SK-N-SH (cell line): ENCODE measurements at regions not wholly inside any gene's neighbourhood (a gene's known extent, or its start where the extent isn't known, plus 50 kb on each side); places are given as distances from the start of the nearest gene placed in this dataset.

Experiments used
- CTCF ChIA-PET: fragments of 300-600, 350-600 bp; formaldehyde crosslinking; extraction: SDS; loops from one replicate; lab custom pipeline; 2021; lab: Yijun Ruan, JAX
- POLR2A ChIA-PET: fragments of 350-600 bp; sonication (Branson Sonifier 250); formaldehyde crosslinking; extraction: SDS; loops from one replicate; lab custom pipeline; 2020; ENCODE audit warnings: antibody characterized with exemption, inconsistent platforms; lab: Yijun Ruan, JAX
- DNase-seq: peaks from one replicate; pipeline ENCODE4 v3.0.0; 2012
- H2AFZ ChIP-seq: fragments of 200-600 bp; sonication (generic); 2 replicates; pipeline ENCODE4 v1.8.1; 2016; ENCODE audit warnings: antibody characterized with exemption, mild to moderate bottlenecking, low read depth
- H3F3A ChIP-seq: fragments of 200-600 bp; sonication (generic); replicated peaks from 2 replicates; pipeline ENCODE3; 2016; ENCODE audit warnings: antibody characterized with exemption, mild to moderate bottlenecking; ENCODE audit not compliant: insufficient read depth
- H3K27ac ChIP-seq, 2 experiments: fragments of 200-500 bp in 1 of 2; fragments of 200-600 bp in 1 of 2; sonication (Bioruptor generic) in 1 of 2; sonication (generic), shearing (Covaris generic) in 1 of 2; 2 replicates each; pipeline versions ENCODE4 v1.5.1 to v1.6.1; 2014 to 2016; ENCODE audit warnings: low read depth in 2 of 2, inconsistent platforms in 1 of 2, low read length in 1 of 2, mild to moderate bottlenecking in 1 of 2, mixed read lengths in 1 of 2
- H3K27me3 ChIP-seq: fragments of 200-600 bp; sonication (generic), shearing (Covaris generic); 2 replicates; pipeline ENCODE4 v1.6.1; 2016; ENCODE audit warnings: mixed run types; ENCODE audit not compliant: insufficient read depth
- H3K36me3 ChIP-seq, 2 experiments: fragments of 200-500 bp in 1 of 2; fragments of 200-600 bp in 1 of 2; sonication (Bioruptor generic) in 1 of 2; sonication (generic) in 1 of 2; replicated peaks in 1 of 2; 2 replicates each; pipeline versions ENCODE3 to v1.5.1; 2014 to 2016; ENCODE audit warnings: low read length in 1 of 2, mild to moderate bottlenecking in 1 of 2; ENCODE audit not compliant: insufficient read depth in 2 of 2, control insufficient read depth in 1 of 2
- H3K4me1 ChIP-seq, 2 experiments: fragments of 200-500 bp in 1 of 2; fragments of 200-600 bp in 1 of 2; sonication (Bioruptor generic) in 1 of 2; sonication (generic), shearing (Covaris generic) in 1 of 2; 2 replicates each; pipeline versions ENCODE4 v1.5.1 to v1.6.1; 2014 to 2016; ENCODE audit warnings: low read depth in 1 of 2, low read length in 1 of 2, mixed run types in 1 of 2; ENCODE audit not compliant: insufficient read depth in 2 of 2, control insufficient read depth in 1 of 2
- H3K4me2 ChIP-seq: fragments of 200-600 bp; sonication (generic), shearing (Covaris generic); 2 replicates; pipeline ENCODE4 v1.6.1; 2017; ENCODE audit warnings: mixed run types
- H3K4me3 ChIP-seq, 2 experiments: fragments of 200-500 bp in 1 of 2; fragments of 200-600 bp in 1 of 2; sonication (Bioruptor generic) in 1 of 2; sonication (generic), shearing (Covaris generic) in 1 of 2; 2 replicates each; pipeline versions ENCODE4 v1.5.1 to v1.8.1; 2014 to 2016; ENCODE audit warnings: low read depth in 2 of 2, inconsistent platforms in 1 of 2, low read length in 1 of 2, mild to moderate bottlenecking in 1 of 2, mixed read lengths in 1 of 2, moderate library complexity in 1 of 2
- H3K79me2 ChIP-seq: fragments of 200-600 bp; sonication (generic); 2 replicates; pipeline ENCODE4 v1.8.1; 2017; ENCODE audit warnings: mild to moderate bottlenecking; ENCODE audit not compliant: insufficient read depth
- H3K9ac ChIP-seq: fragments of 200-600 bp; sonication (generic); 2 replicates; pipeline ENCODE4 v1.6.1; 2017; ENCODE audit warnings: mixed run types
- H3K9me2 ChIP-seq: fragments of 200-600 bp; sonication (generic); 2 replicates; pipeline ENCODE4 v1.6.1; 2017; ENCODE audit warnings: mixed run types
- H3K9me3 ChIP-seq: fragments of 200-600 bp; sonication (generic); 2 replicates; pipeline ENCODE4 v1.6.1; 2017; ENCODE audit warnings: mixed run types, mild to moderate bottlenecking, moderate library complexity
- H4K20me1 ChIP-seq: fragments of 200-600 bp; sonication (generic); 2 replicates; pipeline ENCODE4 v1.6.1; 2017; ENCODE audit warnings: mild to moderate bottlenecking, mixed run types; ENCODE audit not compliant: insufficient read depth
- CHD2 ChIP-seq: fragments of 150-350 bp; IDR thresholded peaks from 2 replicates; pipeline ENCODE4 v1.6.1; 2018; ENCODE audit warnings: low read length; ENCODE audit not compliant: partially characterized antibody
- CTCF ChIP-seq: fragments of 200-600 bp; sonication (generic); IDR thresholded peaks from 2 replicates; pipeline ENCODE4 v1.6.1; 2017; ENCODE audit warnings: antibody characterized with exemption, mild to moderate bottlenecking, moderate library complexity
- ELF1 ChIP-seq: IDR thresholded peaks from 2 replicates; pipeline ENCODE4 v1.4.0; 2012
- EP300 ChIP-seq, 2 experiments: IDR thresholded peaks; 2 replicates each; pipeline versions ENCODE4 v1.4.0 to v1.6.1; 2012; ENCODE audit warnings: borderline replicate concordance in 1 of 2, low read depth in 1 of 2, low read length in 1 of 2
- EZH2phosphoT487 ChIP-seq: fragments of 200-600 bp; sonication (generic); IDR thresholded peaks from 2 replicates; pipeline ENCODE4 v1.6.1; 2017; ENCODE audit warnings: low read depth, mixed run types, mild to moderate bottlenecking, antibody characterized with exemption, moderate library complexity, borderline replicate concordance
- FOXJ3 ChIP-seq: sonication (generic); formaldehyde crosslinking; IDR thresholded peaks from 2 replicates; pipeline ENCODE4 v1.5.1; 2020; ENCODE audit warnings: mild to moderate bottlenecking, missing genetic modification reagents
- FOXM1 ChIP-seq: IDR thresholded peaks from 2 replicates; pipeline ENCODE4 v1.4.0; 2012; ENCODE audit warnings: low read depth, mild to moderate bottlenecking
- JUND ChIP-seq: IDR thresholded peaks from 2 replicates; pipeline ENCODE4 v1.4.0; 2012
- MAX ChIP-seq: IDR thresholded peaks from 2 replicates; pipeline ENCODE4 v1.4.0; 2012; ENCODE audit warnings: low read depth
- MXI1 ChIP-seq: IDR thresholded peaks from 2 replicates; pipeline ENCODE4 v1.6.1; 2012; ENCODE audit warnings: mild to moderate bottlenecking, low read depth, low read length, improper control_type of control experiment
- NFIC ChIP-seq: IDR thresholded peaks from 2 replicates; pipeline ENCODE4 v1.4.0; 2012; ENCODE audit warnings: borderline replicate concordance
- NRF1 ChIP-seq: IDR thresholded peaks from 2 replicates; pipeline ENCODE4 v1.6.1; 2012; ENCODE audit warnings: low read depth, mild to moderate bottlenecking, low read length
- PBX3 ChIP-seq: IDR thresholded peaks from 2 replicates; pipeline ENCODE4; 2012
- RAD21 ChIP-seq: IDR thresholded peaks from 2 replicates; pipeline ENCODE4 v1.6.1; 2012; ENCODE audit warnings: mild to moderate bottlenecking, low read length
- REST ChIP-seq: IDR thresholded peaks from 2 replicates; pipeline ENCODE4 v1.6.1; 2012; ENCODE audit warnings: mild to moderate bottlenecking, low read depth, low read length, moderate library complexity
- RFX5 ChIP-seq: IDR thresholded peaks from 2 replicates; pipeline ENCODE4 v1.6.1; 2012; ENCODE audit warnings: mild to moderate bottlenecking, improper control_type of control experiment, low read length
- SIN3A ChIP-seq: IDR thresholded peaks from 2 replicates; pipeline ENCODE4 v1.6.1; 2012; ENCODE audit warnings: low read depth, mild to moderate bottlenecking, low read length, moderate library complexity, borderline replicate concordance
- TAF1 ChIP-seq: IDR thresholded peaks from 2 replicates; pipeline ENCODE4 v1.6.1; 2012; ENCODE audit warnings: low read depth, mild to moderate bottlenecking, low read length, moderate library complexity, borderline replicate concordance
- TEAD4 ChIP-seq: IDR thresholded peaks from 2 replicates; pipeline ENCODE4 v1.4.0; 2012; ENCODE audit warnings: mild to moderate bottlenecking, borderline replicate concordance; ENCODE audit not compliant: insufficient read depth
- USF2 ChIP-seq: fragments of 150-350 bp; IDR thresholded peaks from 2 replicates; pipeline ENCODE4 v1.6.1; 2017; ENCODE audit warnings: antibody characterized with exemption, low read length, low read depth, borderline replicate concordance
- WGBS: methylation state at CpG from one replicate; pipeline ENCODE4 v1.1.6; 2017; ENCODE audit warnings: low lambda C conversion rate; 5-methylcytosine and 5-hydroxymethylcytosine counted together

GRCh38 chr4:182066037-182066436 lies 177.2 kb upstream of the TENM3 start (continued):
- TF ChIP-seq CTCF (no peak), CHD2 (no peak), NFIC (no peak), MXI1 (no peak)

- Histone ChIP-seq H3K4me1 (peaks cover 0 to 11% of the 10 kb centered on the region in 2 experiments; a peak in 2 of 4 replicates), H3K4me3 (no peak overlapping the region), H3K79me2 (no peaks in the 10 kb centered on the region), H3K9me3 (no peaks in the 10 kb centered on the region), H3K36me3 (no peaks in the 10 kb centered on the region), H2AFZ (no peak overlapping the region), H3K9me2 (no peaks in the 10 kb centered on the region), H4K20me1 (no peaks in the 10 kb centered on the region), H3K9ac (no peak overlapping the region), H3F3A (peaks cover under 1% of the 10 kb centered on the region), H3K4me2 (no peak overlapping the region), H3K27ac (no peak overlapping the region), H3K27me3 (no peaks in the 10 kb centered on the region)
- DNase-seq, result no peak
- CTCF ChIA-PET, result interaction anchor here (1.3 kb wide), 1 partner anchor 12 kb away, joined by 4 read pairs; no protein-coding TSS in a partner anchor
- no peak for TF ChIP-seq TAF1
- TF ChIP-seq ELF1, result no peak
- no peak for TF ChIP-seq FOXJ3
- no peak for TF ChIP-seq JUND
- no peak for TF ChIP-seq REST
- TF ChIP-seq SIN3A, result no peak
- no peak for TF ChIP-seq PBX3
- TF ChIP-seq RFX5, result no peak
- no peak for TF ChIP-seq NFIC
- TF ChIP-seq TEAD4, result no peak
- TF ChIP-seq MAX, result no peak
- TF ChIP-seq EP300 (IDR thresholded peaks at IDR 0.05; ENCODE audit: borderline replicate concordance in 1 of 2, low read depth in 1 of 2, low read length in 1 of 2), result no peak
- TF ChIP-seq NRF1, result no peak
- no peak for TF ChIP-seq EZH2phosphoT487
- no peak for TF ChIP-seq USF2
- no peak for TF ChIP-seq RAD21
- TF ChIP-seq MXI1, result no peak
- TF ChIP-seq FOXM1, result no peak
- 68% methylated on average over 5 of the region's 5 CpGs for WGBS
- POLR2A ChIA-PET, result no interaction called here
Measured at GRCh38 chr4:182067828-182068227, 175.4 kb upstream of the TENM3 start.
